ENCODE measurements at regions not wholly inside any gene's neighbourhood (a gene's known extent, or its start where the extent isn't known, plus 50 kb on each side); places are given as distances from the start of the nearest gene placed in this dataset.

DNA sequence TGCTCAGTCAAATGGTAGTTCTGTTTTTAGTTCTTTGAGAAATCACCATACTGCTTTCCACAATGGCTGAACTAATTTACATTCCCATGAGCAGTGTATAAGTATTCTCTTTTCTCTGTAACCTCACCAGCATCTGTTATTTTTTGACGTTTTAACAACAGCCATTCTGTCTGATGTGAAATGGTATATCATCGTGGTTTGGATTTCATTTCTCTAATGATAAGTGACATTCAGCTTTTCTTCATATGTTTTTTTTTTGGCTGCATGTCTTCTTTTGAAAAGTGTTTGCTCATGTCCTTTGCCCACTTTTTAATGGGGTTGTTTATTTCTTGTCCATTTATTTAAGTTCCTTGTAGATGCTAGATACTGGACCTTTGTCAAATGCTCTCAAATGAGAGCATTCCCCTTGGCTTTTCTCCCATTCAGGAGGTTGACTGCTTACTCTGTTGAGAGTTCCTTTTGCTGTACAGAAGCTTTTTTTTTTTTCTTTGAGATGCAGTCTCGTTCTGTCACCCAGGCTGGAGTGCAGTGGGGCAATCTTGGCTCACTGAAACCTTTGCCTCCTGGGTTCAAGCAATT is 58.7 kb upstream of the RGMB start:
- no peak for DNase-seq
- no peak for ATAC-seq
- Mint-ChIP-seq H3K4me1 (no peaks in the 10 kb centered on the region), H3K27me3 (no peaks in the 10 kb centered on the region), H3K4me3 (no peak overlapping the region), H3K27ac (no peak overlapping the region), H3K36me3 (no peaks in the 10 kb centered on the region), H3K9me3 (ENCODE audit: low read depth) (no peaks in the 10 kb centered on the region)
- CTCF ChIA-PET: no interaction called here

DNA sequence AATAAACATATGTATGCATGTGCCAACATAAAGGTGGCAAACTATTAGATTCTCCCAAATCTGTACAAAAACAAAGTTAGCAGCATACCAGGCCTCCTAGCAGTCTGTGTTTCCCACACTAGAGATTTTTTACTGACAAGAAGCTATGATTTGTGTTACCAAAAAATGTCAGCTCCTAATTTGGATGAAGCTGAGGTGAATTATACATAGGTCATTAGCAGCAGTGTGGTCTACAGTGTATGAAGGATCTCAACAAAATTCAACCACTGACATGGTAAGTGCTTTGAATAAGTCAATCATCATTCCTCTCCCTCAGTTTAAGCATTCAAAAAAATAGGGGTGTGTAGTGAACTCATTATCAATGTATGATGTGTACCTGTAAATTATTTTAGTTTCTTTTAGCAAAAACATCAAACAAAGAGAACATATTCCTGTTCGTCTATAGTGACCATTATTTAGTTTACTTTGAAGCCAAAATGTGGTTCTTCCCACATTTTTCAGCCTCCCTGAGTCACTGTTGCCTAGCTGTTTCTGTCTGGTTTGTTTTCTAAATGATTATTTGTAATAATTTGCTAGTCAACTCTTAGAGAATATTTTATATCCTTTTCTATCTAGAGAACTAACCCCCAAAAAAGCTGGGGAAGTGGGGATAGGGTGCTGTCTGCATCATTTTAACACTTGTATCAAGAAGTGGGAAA is 52.1 kb upstream of the RGMB start:
- DNase-seq (no peak), ATAC-seq (no peak)
- H3K36me3 Mint-ChIP-seq: no peaks in the 10 kb centered on the region
- H3K9me3 Mint-ChIP-seq (ENCODE audit: low read depth): no peaks in the 10 kb centered on the region
- H3K4me1 Mint-ChIP-seq: no peaks in the 10 kb centered on the region
- H3K27ac Mint-ChIP-seq: no peak overlapping the region
- no peaks in the 10 kb centered on the region for H3K27me3 Mint-ChIP-seq
- no peak overlapping the region for H3K4me3 Mint-ChIP-seq
- CTCF ChIA-PET: no interaction called here

DNA sequence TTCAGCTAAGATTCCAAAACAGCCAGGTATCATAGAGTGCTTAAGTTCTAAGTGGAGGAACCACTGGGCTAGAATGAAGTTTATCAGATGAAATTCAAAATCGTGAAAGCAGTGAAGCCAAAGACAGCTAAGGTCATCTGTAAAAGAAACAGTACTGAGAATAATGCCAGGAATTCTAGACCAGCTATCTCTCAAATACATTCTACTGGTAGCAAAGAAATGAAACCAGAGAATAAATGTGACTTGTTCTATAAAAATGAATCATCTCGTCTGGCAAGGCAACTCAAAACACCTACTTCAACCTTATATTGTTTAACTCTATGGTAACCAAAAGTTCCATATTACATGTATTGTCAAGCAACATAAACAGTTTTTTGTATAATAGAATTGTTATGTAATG is 51.3 kb upstream of the RGMB start:
- no peak overlapping the region for H3K4me3 Mint-ChIP-seq
- no peak for ATAC-seq
- H3K27ac Mint-ChIP-seq: no peak overlapping the region
- no peaks in the 10 kb centered on the region for H3K4me1 Mint-ChIP-seq
- H3K27me3 Mint-ChIP-seq: no peaks in the 10 kb centered on the region
- CTCF ChIA-PET: interaction anchor here (1.1 kb wide), 1 partner anchor 47 kb away, joined by 4 read pairs; no protein-coding TSS in a partner anchor
- no peak for DNase-seq
- no peaks in the 10 kb centered on the region for H3K36me3 Mint-ChIP-seq
- H3K9me3 Mint-ChIP-seq (ENCODE audit: low read depth): no peaks in the 10 kb centered on the region

DNA sequence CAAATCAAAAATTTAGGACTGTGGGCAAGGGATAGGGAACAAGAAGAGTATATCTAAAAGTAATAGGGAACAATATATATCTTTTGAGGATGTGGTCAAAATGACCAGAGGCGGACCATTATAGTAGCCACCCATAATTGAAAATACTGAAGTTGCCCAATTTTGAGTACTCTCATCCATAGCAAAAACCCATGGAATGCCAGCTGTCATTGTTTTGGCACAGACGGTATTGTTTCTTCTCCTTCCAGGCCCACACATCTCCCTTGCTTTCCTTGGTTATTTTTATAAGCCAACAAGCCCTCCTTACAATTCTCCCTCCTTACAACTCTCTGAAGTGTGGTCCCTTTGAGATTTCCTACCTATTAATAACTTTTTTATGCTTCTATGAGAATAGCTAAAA is 50.4 kb upstream of the RGMB start:
- Mint-ChIP-seq H3K4me3 (no peak overlapping the region), H3K36me3 (no peaks in the 10 kb centered on the region), H3K27ac (no peak overlapping the region), H3K9me3 (ENCODE audit: low read depth) (no peaks in the 10 kb centered on the region), H3K4me1 (no peaks in the 10 kb centered on the region), H3K27me3 (no peaks in the 10 kb centered on the region)
- no peak for ATAC-seq
- CTCF ChIA-PET: interaction anchor here (1.1 kb wide), 1 partner anchor 46 kb away, joined by 4 read pairs; no protein-coding TSS in a partner anchor
- DNase-seq: no peak

Data from activated CD8-positive, alpha-beta memory T cell treated with anti-CD3 and anti-CD28 coated beads, Interleukin-2, amount 10 ng/mL, durations not matched to agents 7 days and 5 days (primary cell).